Thymus (tissue), 11 donors: ENCODE measurements at regions not wholly inside any gene's neighbourhood (a gene's known extent, or its start where the extent isn't known, plus 50 kb on each side); places are given as distances from the start of the nearest gene placed in this dataset.

Experiments
- DNase-seq, 9 donors: peaks; one replicate each; pipeline ENCODE4 v3.0.0-alpha.2; 2013; ENCODE audit warnings: low spot score in 9 of 9, low read depth in 6 of 9, missing footprints in 1 of 9
- H3K27ac ChIP-seq, 2 donors: one replicate each; pipeline ENCODE4 v1.5.1; 2013; ENCODE audit warnings: control low read depth in 1 of 2, low read depth in 1 of 2, low read length in 1 of 2, mild to moderate bottlenecking in 1 of 2, moderate library complexity in 1 of 2
- H3K27me3 ChIP-seq, 2 donors: one replicate each; pipeline ENCODE4 v1.5.1; 2013; ENCODE audit warnings: low read length in 1 of 2; ENCODE audit not compliant: control insufficient read depth in 2 of 2, insufficient read depth in 1 of 2
- H3K36me3 ChIP-seq, 2 donors: one replicate each; pipeline ENCODE4 v1.5.1; 2013; ENCODE audit warnings: low read length in 1 of 2, mild to moderate bottlenecking in 1 of 2, moderate library complexity in 1 of 2; ENCODE audit not compliant: control insufficient read depth in 2 of 2, insufficient read depth in 2 of 2
- H3K4me1 ChIP-seq, 2 donors: one replicate each; pipeline ENCODE4 v1.5.1; 2013; ENCODE audit warnings: low read length in 2 of 2; ENCODE audit not compliant: control insufficient read depth in 2 of 2, insufficient read depth in 2 of 2
- H3K4me3 ChIP-seq, 2 donors: one replicate each; pipeline ENCODE4 v1.5.1; 2013; ENCODE audit warnings: low read length in 2 of 2, control low read depth in 1 of 2, mild to moderate bottlenecking in 1 of 2
- H3K9me3 ChIP-seq, 2 donors: one replicate each; pipeline ENCODE4 v1.5.1; 2013; ENCODE audit warnings: low read length in 1 of 2, mild to moderate bottlenecking in 1 of 2; ENCODE audit not compliant: control insufficient read depth in 2 of 2, insufficient read depth in 1 of 2
- WGBS: extraction: QIAGEN DNeasy Blood & Tissue Kit; methylation state at CpG from one replicate; pipeline ENCODE4 v1.1.7; 2013; 5-methylcytosine and 5-hydroxymethylcytosine counted together
- donor health status: healthy.

DNA sequence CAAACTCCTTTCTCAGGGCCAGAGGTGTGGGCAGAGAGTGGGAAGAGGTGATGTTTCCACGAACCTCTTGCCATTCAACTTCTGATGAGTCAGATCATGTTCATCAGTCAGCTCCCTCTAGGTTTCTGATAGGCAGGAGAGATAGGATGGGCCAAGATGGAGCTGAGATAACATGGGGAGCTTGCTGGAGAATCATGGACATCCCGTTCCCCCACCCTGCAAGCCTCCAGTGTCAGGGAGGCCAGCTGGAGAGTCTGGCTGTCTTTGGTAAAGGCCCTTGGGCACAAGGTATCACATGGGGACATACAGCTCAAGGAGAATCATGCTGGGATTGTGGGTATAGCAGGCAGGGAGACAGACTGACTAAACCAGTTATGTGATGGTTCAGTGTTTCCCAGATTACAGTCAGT is 136.0 kb upstream of the IRX3 start:
- H3K36me3 ChIP-seq: no peaks in the 10 kb centered on the region
- H3K27me3 ChIP-seq: peaks cover 0 to 2% of the 10 kb centered on the region in 2 donors
- H3K27ac ChIP-seq: no peak overlapping the region
- DNase-seq: no peak
- no peaks in the 10 kb centered on the region for H3K4me1 ChIP-seq
- H3K4me3 ChIP-seq: no peak overlapping the region
- WGBS: 81% methylated on average over 2 of the region's 2 CpGs
- no peaks in the 10 kb centered on the region for H3K9me3 ChIP-seq

DNA sequence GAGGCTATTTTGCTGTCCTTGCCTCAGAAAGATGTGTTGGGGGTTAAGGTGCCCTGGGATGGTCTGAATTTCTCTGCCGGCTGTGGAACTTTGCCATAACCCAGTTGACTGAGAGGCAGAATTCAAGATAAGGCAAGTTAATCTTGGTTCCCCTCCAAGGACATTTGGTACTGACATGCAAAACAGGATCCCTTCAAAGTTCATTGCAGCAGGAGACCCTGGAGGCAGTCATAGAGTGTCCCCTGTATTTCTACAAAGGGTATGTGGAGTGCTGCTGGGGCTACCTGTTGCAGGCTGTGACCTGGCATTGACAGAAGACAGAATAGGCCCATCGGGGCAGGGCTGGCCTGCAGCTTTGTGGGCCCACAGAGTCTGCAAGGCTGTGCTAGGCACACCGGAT is 135.6 kb upstream of the IRX3 start:
- H3K27ac ChIP-seq: no peak overlapping the region

DNA sequence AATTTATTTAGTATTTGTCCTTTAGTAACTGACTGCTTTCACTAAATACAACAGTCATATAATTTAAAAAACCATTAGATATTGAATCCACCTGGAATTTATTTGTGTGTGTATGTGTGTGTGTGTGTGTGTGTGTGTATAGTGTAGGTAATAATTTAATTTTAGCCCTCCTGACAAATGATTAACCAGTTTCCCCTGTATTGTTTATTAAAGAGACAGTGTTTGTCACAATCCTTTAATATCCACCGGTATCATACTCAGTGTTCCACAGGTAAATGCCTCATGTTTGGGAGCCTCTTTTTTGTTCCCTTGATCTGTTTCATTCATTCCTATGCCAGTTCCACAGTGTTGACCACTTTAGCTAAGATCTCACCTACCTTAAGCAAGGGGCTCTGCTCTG is 134.6 kb upstream of the IRX3 start:
- no peak overlapping the region for H3K27ac ChIP-seq
- H3K4me3 ChIP-seq: no peak overlapping the region
- H3K36me3 ChIP-seq: no peaks in the 10 kb centered on the region
- no peak for DNase-seq
- H3K4me1 ChIP-seq: no peaks in the 10 kb centered on the region
- H3K9me3 ChIP-seq: no peaks in the 10 kb centered on the region
- H3K27me3 ChIP-seq: peaks cover 0 to 2% of the 10 kb centered on the region in 2 donors
- 98% methylated on average over 1 of the region's 1 CpG for WGBS

More for the DNA sequence above, 135.6 kb upstream of the IRX3 start:
- Histone ChIP-seq H3K9me3 (no peaks in the 10 kb centered on the region), H3K27me3 (peaks cover 0 to 2% of the 10 kb centered on the region in 2 donors), H3K4me3 (no peak overlapping the region), H3K36me3 (no peaks in the 10 kb centered on the region), H3K4me1 (no peaks in the 10 kb centered on the region)
- no peak for DNase-seq
- 90% methylated on average over 3 of the region's 3 CpGs for WGBS

DNA sequence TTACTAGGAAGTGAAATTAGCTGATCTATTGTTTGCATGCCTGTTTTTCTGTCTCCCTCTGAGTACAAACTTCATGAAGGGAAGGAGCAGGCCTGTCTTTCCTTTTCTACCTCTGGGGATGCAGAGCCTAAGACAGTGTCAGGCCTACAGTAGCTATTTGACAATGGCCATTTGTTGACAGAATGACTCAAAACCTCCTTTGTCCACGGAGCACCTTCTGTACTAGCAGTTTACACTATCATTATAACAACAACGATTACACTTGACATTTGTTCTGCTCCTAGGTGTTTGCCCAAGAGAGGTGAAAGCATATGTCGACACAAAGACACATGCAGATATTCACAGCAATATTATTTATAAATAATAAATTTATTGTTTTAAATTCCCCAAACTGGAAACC is 132.3 kb upstream of the IRX3 start:
- Histone ChIP-seq H3K27me3 (peaks cover 0 to 3% of the 10 kb centered on the region in 2 donors), H3K27ac (no peak overlapping the region), H3K9me3 (no peaks in the 10 kb centered on the region), H3K36me3 (no peaks in the 10 kb centered on the region), H3K4me1 (no peaks in the 10 kb centered on the region), H3K4me3 (no peak overlapping the region)
- WGBS: 80% methylated on average over 3 of the region's 3 CpGs
- no peak for DNase-seq

DNA sequence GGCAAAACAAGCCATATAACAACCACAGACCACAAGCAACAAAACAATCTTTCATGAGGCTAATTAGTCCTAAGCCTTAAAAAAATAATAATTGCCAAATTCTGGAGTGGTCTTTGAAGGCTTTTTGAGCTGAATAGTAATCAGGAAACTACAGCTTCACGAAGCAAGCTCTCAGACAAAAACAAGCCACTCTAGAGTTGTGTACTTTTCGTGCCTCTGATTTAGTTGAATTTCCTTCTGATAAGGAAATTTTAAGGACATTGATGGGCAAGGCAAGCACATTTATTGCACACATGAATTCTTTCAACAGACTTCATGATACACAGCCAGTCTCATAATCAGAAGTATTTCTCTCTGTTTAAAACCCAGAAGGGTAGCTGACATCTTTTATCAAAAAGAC is 130.8 kb upstream of the IRX3 start:
- Histone ChIP-seq H3K27ac (no peak overlapping the region), H3K27me3 (peaks cover under 1 to 10% of the 10 kb centered on the region in 2 donors), H3K9me3 (no peaks in the 10 kb centered on the region), H3K4me3 (no peak overlapping the region), H3K4me1 (no peaks in the 10 kb centered on the region), H3K36me3 (no peaks in the 10 kb centered on the region)
- DNase-seq: no peak
- WGBS: 63% methylated on average over 2 of the region's 2 CpGs

DNA sequence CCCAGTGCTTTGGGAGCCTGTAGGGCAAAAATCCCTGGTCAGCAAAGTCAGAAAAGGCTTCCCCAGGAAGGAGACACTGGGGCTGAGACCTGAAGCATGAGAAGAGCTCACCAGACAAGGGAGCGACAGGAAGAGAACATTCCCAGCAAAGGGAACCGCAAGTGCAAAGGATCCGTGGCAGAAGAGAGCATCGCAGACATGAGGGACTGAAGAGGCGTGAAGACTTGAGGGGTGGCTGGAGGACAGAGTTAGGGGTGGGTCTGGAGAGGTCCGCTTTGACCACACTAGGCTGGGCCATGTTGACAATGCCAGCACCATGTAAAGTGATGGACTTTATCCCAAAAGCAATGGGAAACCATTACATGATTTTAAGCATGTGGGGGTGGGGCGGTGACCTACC is 128.1 kb upstream of the IRX3 start:
- 94% methylated on average over 7 of the region's 7 CpGs for WGBS
- Histone ChIP-seq H3K4me3 (no peak overlapping the region), H3K4me1 (no peaks in the 10 kb centered on the region), H3K27ac (no peak overlapping the region), H3K9me3 (no peaks in the 10 kb centered on the region), H3K36me3 (no peaks in the 10 kb centered on the region), H3K27me3 (peaks cover 3 to 22% of the 10 kb centered on the region in 2 donors)
- DNase-seq: no peak

DNA sequence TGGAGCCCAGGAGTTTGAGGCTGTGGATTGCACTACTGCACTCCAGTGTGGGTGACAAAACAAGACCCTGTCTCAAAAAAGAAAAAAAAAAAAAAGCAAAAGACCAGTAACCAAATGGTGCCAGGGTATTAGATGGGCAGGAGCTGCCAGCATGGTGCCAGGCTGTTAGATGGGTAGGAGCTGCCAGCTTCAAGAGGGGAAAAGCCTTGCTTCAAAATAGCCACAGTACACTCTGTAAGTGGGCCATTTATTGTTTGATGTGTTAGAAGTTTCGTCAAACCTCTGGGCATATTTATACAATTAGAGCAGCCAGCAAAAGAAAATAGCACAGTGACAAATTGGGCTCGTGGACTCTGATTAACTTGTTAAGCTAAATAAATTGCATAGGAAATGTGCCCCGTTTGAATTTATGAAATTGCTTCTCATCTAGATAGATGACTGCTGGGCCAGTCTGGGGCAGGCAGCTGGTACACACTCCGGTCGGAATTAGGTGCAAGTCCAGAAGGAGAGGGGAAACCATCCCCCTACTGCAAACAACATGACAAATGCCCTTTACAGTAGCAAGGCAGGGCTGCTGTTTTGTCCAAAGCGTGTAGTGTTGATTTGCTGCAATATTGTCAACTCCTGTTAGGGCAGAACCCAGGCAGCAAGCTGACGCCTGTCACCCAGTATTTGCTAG is 126.3 kb upstream of the IRX3 start:
- H3K9me3 ChIP-seq: no peaks in the 10 kb centered on the region
- no peak for DNase-seq
- H3K4me1 ChIP-seq: no peaks in the 10 kb centered on the region
- 87% methylated on average over 7 of the region's 7 CpGs for WGBS
- H3K36me3 ChIP-seq: no peaks in the 10 kb centered on the region
- H3K27ac ChIP-seq: no peak overlapping the region
- H3K4me3 ChIP-seq: no peak overlapping the region
- H3K27me3 ChIP-seq: peaks cover 3 to 22% of the 10 kb centered on the region in 2 donors

DNA sequence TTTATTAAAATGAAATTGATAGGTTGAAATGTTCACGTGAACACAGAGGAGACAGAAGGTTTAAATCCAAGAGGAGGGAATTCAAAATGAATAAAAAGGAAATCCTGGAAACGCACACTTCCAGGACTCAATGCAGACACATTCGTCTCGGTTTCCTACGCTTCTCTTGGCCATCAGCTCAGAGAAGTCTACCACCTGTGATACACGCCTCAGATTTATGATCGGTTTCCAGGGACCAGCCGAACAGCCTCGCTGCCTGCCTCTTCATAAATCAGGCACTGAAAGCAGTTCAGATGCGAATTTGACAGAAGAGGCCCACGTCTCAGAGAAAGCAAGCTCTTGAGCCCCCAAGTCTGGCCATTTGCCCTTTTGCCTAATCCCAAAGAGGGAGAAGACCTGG is 125.5 kb upstream of the IRX3 start:
- WGBS: 4% methylated on average over 11 of the region's 11 CpGs
- Histone ChIP-seq H3K27me3 (peaks cover 3 to 22% of the 10 kb centered on the region in 2 donors), H3K4me3 (no peak overlapping the region), H3K9me3 (no peaks in the 10 kb centered on the region), H3K36me3 (no peaks in the 10 kb centered on the region), H3K27ac (no peak overlapping the region), H3K4me1 (no peaks in the 10 kb centered on the region)
- DNase-seq: no peak

DNA sequence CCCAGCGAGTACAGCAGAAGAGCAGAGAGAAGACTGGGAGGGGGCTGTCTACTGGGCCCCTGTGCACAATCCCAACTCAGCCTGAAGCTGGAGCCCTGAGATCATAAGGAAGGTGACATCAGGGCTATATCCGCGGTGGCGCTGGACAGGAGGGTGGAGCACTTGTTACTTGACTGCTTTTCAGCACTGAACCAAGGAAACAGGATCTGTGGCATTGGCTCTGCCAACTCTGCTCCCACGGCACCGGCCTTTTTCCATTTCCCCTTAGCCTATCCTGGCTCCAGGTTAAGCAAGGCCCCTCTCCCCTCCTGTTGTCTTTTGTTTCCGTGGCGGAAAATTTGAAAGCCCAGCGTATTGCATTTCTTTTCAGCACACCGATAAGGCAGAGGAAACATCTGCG is 125.0 kb upstream of the IRX3 start:
- Histone ChIP-seq H3K36me3 (no peaks in the 10 kb centered on the region), H3K4me3 (no peak overlapping the region), H3K27ac (no peak overlapping the region), H3K27me3 (peaks cover 3 to 22% of the 10 kb centered on the region in 2 donors), H3K4me1 (no peaks in the 10 kb centered on the region), H3K9me3 (no peaks in the 10 kb centered on the region)
- WGBS: 11% methylated on average over 11 of the region's 11 CpGs
- no peak for DNase-seq
